BJ (cell line): ENCODE measurements at regions not wholly inside any gene's neighbourhood (a gene's known extent, or its start where the extent isn't known, plus 50 kb on each side); places are given as distances from the start of the nearest gene placed in this dataset.
A peak's percentile ranks its signal among the peaks of the same experiment; 100 is the strongest.

Source experiments
- CTCF ChIA-PET: fragments of 350-600 bp; formaldehyde crosslinking; extraction: SDS; loops from one replicate; lab custom pipeline; 2021; ENCODE audit warnings: antibody characterized with exemption, inconsistent platforms; lab: Yijun Ruan, JAX
- POLR2A ChIA-PET: fragments of 300-600 bp; sonication (Branson Sonifier 250); formaldehyde crosslinking; extraction: SDS; loops from one replicate; lab custom pipeline; 2021; ENCODE audit warnings: antibody characterized with exemption; lab: Charles Lee
- DNase-seq: peaks from one replicate; pipeline ENCODE4 v3.0.0-alpha.2; 2011; ENCODE audit warnings: low read depth
- H3K27me3 ChIP-seq: 2 replicates; pipeline ENCODE4 v1.6.0; 2011; ENCODE audit warnings: low read length; ENCODE audit not compliant: control insufficient read depth, insufficient read depth
- H3K36me3 ChIP-seq: 2 replicates; pipeline ENCODE4 v1.5.1; 2011; ENCODE audit warnings: low read length; ENCODE audit not compliant: control insufficient read depth, insufficient read depth
- H3K4me3 ChIP-seq: 2 replicates; pipeline ENCODE4 v1.5.1; 2011; ENCODE audit warnings: low read depth, mild to moderate bottlenecking, control low read depth, low read length
- CTCF ChIP-seq: IDR thresholded peaks from 2 replicates; pipeline ENCODE4 v1.5.1; 2011; ENCODE audit warnings: low read depth, mild to moderate bottlenecking, control low read depth, inconsistent platforms, low read length, moderate library complexity; ENCODE audit not compliant: insufficient read depth

GRCh38 chr18:10057401-10057893 lies 143.6 kb downstream of the VAPA start:
- Histone ChIP-seq H3K36me3 (no peaks in the 10 kb centered on the region), H3K27me3 (no peaks in the 10 kb centered on the region), H3K4me3 (no peak overlapping the region)
- TF ChIP-seq CTCF = no peak
- POLR2A ChIA-PET = interaction anchor here (1.1 kb wide), 1 partner anchor 41 kb away, joined by 3 read pairs; no protein-coding TSS in a partner anchor
- CTCF ChIA-PET = interaction anchor here (1.0 to 1.1 kb wide), 2 partner anchors 65 to 83 kb away, joined by 3 read pairs; no protein-coding TSS in a partner anchor
- DNase-seq = no peak

- Histone ChIP-seq H3K36me3 (no peaks in the 10 kb centered on the region), H3K4me3 (no peak overlapping the region), H3K27me3 (no peaks in the 10 kb centered on the region)
- DNase-seq = peak; percentile 73
- CTCF ChIA-PET = interaction anchor here (0.5 to 1.1 kb wide), 4 partner anchors 12 to 1377 kb away, joined by 3 read pairs; no protein-coding TSS in a partner anchor
- POLR2A ChIA-PET = interaction anchor here (0.6 to 1.1 kb wide), 4 partner anchors 42 to 502 kb away, joined by 3 read pairs; no protein-coding TSS in a partner anchor
- no peak for TF ChIP-seq CTCF
Observed at GRCh38 chr18:10057894-10058791, 144.3 kb downstream of the VAPA start.

- no peaks in the 10 kb centered on the region for H3K27me3 ChIP-seq
- no peak for TF ChIP-seq CTCF
- H3K36me3 ChIP-seq = no peaks in the 10 kb centered on the region
- POLR2A ChIA-PET = no interaction called here
- H3K4me3 ChIP-seq = no peak overlapping the region
- CTCF ChIA-PET = interaction anchor here (1.0 to 1.1 kb wide), 2 partner anchors 381 to 460 kb away, joined by 3 read pairs; no protein-coding TSS in a partner anchor
- no peak for DNase-seq
Observed at GRCh38 chr18:10059610-10060468, 146.0 kb downstream of the VAPA start.

GRCh38 chr18:10060469-10060782 lies 146.6 kb downstream of the VAPA start:
- H3K36me3 ChIP-seq = no peaks in the 10 kb centered on the region
- H3K27me3 ChIP-seq = no peaks in the 10 kb centered on the region
- no peak overlapping the region for H3K4me3 ChIP-seq
- DNase-seq = no peak
- ChIA-PET CTCF (interaction anchor here (1.1 kb wide), 1 partner anchor 459 kb away, joined by 3 read pairs; no protein-coding TSS in a partner anchor), POLR2A (no interaction called here)
- TF ChIP-seq CTCF = no peak
